Left hindlimb (tissue), 1 donor: ENCODE measurements at regions not wholly inside any gene's neighbourhood (a gene's known extent, or its start where the extent isn't known, plus 50 kb on each side); places are given as distances from the start of the nearest gene placed in this dataset.

Experiments
- DNase-seq: peaks from one replicate; pipeline ENCODE4 v3.0.0-alpha.2; 2018

DNA sequence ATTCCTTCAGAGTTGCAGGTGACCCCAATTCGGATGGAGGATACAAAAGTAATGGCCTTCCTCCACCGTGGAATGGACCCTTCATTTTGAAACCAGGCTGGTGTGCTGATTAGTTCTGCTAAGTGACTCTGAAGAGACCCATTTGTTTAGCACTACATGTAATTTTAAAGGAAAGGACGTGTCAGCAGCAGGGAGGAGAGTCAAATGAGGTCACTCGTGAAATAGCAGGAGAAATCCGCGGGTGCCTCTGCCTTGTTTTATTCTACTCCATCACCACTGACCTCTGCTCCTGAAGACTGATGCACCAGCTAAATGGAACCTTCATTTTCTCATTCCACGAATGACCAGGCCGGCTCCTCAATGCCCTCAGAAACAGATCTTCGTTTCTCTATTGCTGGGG is 589.2 kb downstream of the CDH11 start:
- no peak for DNase-seq

DNA sequence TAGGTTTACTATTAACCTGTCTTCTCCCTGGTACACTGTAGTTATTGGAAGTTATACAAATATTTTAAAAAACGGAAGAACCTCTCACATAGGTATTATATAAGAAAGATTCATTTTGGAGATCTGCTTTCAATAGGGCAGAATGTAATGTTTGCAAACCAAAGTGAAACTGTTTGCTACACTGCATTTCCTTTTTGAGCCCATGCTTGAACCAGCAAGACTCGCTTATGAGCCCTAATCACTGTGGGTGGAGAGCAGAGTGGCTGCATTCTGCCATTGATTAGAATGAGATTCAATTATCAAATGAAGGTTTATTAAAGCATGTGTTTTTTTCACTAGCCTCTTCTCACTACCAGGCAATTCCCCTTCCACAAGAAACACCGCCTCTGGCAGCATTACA is 589.7 kb downstream of the CDH11 start:
- DNase-seq, result no peak

DNA sequence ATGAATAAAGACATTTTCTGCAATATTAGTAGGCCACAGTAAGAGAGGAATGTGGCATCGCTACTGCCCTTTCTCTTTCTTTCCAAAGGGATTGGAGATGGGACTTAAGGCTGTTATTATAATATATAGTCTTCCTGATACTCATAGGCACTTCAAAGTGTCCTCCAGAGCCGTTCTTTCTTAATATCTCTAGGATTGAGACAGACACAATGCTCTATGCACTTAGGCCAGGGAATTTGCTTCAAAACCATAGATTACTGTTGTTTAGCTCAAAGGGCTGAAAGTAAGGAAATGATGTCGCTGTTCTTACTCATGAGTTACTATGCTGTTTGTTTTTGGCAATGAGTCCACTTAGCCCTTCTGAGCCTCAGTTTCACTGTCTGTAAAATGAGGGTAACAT is 590.5 kb downstream of the CDH11 start:
- DNase-seq, result no peak

DNA sequence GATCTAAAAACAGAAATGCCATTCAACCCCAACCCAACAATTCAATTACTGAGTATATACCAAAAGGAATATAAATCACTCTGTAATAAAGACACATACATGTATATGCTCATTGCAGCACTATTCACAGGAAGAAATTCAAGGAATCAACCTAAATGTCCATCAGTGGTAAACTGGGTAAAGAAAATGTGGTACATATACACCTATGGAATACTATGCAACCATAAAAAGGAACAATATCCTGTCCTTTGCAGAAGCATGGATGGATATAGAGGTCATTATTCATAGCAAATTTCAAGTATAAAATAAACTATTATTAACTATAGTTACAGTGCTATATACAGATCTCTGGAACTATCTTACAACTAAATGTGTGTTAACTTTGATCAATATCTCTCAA is 599.3 kb downstream of the CDH11 start:
- DNase-seq, result no peak

DNA sequence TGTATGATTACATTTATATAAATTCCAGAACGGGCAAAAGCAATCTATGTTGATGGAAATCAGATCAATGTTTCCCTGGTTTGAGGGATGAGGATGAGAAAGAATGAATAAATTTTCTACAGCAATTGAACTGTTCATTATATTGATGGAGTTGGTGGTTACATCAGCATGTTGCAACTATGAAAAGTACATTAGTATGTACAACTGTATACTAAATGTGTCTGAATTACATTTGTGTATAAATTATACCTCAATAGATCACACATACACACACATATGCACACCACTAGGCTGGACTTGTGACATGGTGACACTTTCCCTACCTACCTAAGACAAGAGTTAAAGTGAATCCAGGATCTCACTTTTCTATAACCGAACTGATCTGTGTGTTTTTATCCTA is 608.0 kb downstream of the CDH11 start:
- no peak for DNase-seq

DNA sequence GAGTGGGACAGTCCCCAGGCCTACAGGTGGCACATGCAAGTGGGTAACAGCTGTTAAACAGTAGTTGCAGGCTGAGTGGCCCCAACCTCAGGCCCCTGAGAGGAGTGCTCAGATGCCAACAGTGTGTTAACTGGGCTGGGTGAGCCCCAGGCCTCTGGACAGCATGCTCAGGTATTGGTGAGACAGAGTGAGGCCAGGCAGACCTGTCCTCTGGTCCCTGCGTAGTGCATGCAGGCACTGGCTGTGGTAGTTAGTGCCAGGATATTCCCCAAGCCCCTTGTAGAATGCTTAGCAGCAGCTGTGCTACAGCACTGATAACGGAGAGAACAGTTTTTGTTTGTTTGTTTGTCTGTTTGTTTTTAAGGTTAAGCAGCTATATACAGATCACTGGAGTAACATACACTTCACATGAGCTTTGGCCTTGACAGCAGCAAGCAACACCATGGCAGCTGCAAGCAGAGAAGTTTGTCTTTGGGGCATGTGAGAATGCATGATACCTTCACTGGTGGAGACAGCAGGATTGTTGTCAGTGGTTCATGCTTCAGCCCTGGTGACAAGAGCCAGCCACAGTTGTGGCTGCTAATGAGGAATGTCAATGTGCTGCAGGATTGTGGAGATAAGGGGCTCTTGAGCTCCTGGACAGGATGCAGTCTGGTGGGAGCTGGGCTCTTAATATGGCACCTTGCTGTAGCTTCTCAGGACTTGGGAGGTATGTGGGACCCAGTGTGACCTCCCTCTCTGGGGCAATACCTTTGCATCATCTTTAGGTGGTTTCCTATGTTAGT is 614.4 kb downstream of the CDH11 start:
- no peak for DNase-seq

DNA sequence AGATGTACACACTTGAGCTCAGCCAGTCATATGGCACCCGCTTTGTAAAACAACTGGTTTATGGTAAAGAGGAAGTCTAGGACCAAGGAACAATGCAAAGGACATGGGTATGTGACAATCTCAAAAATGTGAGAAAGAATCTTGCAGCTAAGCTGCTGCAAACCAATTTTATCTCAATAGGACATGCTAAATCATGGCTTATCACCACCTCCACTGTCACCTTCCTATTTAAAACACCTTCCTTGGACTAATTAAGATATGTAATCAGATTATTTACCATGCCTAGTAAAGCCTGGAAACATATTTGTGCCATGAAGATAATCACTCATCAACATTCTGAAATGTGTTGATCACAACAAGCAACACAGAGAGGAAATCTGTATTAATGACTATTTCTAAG is 622.7 kb downstream of the CDH11 start:
- DNase-seq, result no peak

DNA sequence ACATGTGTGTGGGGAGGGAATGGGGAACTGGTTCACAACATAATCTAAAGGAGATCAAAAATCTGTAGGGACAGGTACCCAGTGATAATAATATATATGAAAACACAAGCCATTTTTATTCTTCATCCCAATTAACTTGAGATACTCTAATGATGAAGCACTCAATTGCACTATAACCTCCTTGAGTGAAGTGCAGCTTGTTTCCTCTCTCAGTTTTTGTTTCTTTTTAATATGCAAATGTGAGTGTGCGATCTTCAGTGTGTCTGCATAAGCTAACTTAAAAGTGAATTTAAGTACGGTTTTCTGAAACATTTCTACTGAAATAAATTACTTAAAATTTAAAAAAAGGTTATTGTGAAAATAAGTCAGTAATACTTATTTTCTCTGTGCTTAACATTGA is 623.5 kb downstream of the CDH11 start:
- no peak for DNase-seq

DNA sequence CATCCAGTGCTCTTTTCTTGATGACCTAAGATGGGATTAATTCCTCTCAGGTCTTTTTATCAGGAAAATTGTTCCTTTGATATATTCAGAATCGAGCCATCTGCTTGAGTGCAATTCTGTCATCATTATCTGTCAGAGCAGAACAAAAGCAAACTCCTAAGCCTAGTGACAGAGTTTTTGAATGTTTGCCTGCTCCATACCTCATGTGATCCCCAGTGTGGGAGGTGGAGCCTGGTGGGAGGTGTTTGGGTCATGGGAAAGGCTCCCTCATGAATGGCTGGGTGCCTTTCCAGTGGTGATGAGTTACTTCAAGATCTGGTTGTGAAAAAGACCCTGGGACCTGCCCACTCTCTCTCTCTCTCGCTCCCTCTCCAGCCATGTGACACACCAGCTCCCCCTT is 628.2 kb downstream of the CDH11 start:
- DNase-seq, result no peak

DNA sequence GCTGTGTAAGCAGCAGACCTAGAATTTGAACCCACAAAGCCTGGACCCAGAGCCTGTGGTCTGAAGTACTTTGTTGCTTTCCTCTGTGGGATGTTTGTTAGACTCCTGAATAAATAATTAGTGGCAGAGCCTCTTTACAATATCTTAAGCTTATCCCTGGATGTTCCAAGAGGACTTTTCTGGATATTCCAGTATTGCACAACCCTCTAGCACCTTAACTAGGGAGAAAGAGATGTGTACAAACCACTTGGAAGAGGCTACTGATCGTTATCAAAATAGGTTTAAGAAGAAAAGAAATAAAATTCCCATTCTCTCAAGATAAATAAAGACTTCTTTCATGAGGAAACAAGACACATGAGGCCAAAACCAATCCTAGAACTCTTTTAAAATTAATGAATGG is 632.4 kb downstream of the CDH11 start:
- no peak for DNase-seq

DNA sequence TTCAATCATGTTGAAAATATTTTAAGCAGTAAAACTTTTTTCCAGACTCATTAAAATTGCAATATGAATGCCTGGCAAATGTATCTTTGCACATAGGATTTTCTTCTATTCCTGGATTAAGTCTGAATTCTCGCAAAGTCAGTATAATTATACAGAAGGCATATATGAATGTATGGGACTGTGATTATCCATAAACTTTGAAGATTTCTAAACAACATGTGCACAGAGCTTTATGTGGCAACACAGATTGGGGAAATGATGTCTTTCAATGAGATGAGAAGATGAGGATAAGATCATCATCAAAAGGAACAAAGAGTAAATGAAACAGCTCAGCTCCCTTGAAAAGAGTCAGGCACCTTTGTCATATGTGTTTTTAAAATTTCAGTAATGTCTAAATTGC is 635.3 kb downstream of the CDH11 start:
- no peak for DNase-seq

DNA sequence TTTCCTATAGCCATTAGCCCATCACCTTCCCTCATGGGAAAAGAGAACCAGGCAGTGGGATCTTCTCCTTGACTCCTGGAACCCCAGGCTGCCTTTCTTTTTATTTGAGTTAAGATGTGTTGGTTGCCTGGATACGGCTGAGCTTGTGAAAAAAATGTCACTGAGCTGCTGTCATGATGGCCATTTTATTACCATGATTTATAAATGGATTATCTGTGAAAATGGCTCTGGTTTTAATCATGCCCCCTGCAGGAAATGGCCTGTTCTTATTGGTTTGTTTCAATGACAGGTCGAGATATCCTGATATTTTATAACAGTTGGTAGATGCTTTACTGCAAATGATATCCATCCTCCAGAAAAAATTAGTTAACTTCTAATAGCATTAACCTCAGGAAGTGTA is 640.4 kb downstream of the CDH11 start:
- no peak for DNase-seq

DNA sequence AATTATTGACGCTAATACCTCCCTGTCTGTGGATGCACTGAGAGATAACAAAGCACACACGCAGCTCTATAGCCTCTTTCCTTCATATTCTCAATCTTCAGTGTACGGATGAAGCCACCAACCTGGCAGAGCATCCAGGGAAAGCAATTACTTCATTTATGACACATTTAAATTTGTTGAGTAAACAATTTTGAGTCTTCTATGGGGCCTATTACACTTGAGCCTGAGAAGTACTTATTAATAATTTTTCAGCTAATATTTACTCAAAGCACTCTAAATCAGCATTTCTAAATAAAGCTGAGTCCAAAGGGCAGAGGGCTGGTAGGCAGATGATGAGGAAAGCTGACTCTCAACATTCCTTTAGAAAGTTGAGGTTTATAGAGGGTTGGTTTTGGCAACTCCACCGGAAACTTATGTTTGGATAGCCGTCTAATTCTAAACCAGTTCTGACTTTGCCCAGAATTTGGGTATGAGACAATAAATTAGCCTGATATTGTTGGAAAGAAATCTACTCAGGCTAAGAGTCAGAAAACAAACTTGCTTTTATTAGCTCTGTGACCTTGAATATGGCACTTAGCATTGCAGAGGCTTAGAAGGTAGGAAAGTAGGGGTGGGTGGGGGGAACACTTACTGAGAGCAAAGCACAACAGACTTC is 643.5 kb downstream of the CDH11 start:
- peak; percentile 58 for DNase-seq

DNA sequence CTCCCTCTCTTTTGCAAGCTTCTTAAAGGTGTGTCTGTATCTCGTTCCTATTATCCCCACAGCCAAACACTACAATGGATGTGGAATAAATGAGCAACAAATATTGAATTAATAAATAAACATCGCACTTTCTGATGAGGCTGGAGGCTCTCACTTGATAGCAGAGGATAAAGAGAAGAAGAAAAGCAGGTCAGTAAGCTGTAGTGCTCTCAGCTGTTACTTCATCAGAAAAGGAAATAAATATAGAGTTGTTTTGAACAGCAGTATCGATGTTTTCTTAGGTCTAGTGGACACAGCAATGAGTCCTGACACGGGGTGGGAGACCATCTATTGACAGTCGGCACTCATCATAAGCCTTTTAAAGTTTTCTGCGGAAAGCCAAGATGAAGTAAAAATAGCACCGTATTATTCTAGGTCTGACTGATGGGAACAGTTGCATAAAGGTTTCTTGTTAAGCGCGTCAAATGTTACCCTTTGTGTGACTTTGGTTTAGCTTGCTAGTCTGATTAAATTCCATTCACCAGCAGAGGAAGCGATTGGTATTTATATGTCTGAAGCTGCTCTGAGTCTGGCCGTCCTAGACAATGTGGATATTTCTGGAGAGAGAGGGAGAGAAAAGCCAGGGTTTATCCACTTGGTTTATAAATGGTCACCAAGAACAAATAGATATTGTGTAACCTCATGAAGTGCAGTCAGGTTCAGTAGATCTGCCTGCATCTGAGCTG is 646.1 kb downstream of the CDH11 start:
- no peak for DNase-seq

DNA sequence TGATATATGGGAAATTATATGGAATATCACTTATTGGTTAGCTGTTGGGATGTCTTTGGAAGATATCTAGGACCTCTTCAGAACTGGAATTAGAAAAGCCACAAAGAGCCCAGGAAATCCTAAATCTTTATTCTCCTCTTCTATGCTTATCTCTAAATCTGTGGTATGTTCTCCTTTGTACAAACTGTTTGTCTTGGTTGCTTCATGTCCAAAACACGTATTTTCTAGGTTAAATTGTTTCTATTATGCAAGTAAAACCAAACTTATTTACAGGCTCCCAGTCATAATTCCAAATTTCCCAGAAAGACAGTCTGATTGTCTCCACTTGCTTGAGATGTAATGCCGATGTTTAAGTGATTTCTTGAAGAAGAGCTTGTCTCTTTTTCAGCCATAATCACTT is 650.9 kb downstream of the CDH11 start:
- DNase-seq, result no peak

DNA sequence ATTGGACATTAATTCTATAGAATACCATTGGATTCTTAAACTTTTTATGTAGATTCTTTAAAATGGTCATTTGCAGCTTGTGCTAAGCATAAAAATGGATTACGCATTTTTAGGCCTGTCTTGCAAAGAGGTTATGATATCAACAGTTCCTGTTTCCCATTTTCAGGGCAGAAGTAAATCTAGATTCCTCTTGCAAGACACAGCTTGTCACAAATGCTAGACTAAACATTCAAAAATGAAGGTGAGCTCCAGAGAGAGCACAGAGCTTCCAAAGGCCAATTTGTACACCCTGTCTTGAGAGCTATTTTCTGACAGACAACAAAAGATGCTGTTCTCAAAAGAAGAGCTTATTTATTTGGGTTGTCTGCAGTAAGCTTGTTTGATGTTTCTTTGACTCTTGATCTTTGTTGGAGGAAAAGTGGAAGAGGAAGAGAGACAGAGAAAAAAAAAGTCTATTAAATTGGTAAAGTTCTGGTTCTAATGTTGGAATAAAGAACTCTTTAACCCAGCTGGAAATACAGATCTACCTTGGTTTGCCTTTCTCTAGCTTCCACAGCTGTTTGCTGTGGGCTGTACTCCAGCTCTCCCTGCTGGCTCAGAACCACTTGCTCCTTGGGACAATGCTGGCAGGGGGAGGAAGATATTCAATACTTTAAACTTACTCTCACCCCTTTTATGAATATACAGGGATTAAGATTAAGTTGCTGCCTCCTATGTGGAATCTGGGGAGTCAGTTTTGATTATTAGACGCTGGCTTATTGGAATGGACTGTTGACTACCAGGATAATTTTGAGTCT is 651.8 kb downstream of the CDH11 start:
- DNase-seq, result peak; percentile 64

DNA sequence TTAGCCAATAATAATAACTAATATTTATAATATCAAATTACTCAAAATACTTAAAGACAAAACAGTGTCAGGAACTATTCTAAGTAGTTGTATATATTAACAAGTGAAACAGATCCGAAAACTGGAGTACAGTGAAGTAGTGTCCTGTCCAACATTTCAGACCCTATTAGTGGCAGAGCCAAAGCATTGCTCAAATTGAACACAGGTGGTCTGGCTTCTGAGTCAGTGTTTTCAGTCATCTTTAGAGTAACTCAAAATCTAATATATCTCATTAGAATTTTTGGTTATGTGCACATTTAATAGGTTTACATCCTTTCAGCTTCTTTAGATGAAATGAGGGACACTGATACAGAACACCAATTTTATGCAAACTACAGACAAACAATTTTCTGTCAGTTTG is 652.5 kb downstream of the CDH11 start:
- no peak for DNase-seq

DNA sequence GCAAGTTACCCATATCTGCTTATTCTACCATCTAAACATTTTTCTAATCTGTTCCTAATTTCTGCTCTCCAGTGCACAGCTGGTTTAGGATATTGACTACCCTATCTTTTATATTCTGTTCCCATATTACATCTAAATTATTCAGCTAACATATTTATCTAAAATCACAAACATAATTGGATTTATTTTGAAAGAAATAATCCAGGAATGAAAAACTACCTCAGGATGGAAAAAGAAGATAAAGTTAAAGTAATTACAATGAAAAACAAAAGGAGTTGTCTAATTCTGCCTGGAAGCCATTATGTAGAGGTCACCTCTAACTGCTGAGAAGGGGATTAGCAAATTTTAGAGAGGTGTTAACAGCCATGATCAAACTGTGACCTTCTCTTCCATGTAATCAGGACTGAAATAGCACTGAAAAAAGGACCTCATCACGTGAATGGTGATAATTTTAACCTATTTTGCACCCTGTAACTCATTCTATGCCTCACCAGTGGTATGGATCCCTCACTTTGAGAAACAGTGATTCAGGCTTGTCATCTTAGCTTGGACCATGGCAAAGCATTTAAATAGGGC is 653.3 kb downstream of the CDH11 start:
- DNase-seq, result no peak

DNA sequence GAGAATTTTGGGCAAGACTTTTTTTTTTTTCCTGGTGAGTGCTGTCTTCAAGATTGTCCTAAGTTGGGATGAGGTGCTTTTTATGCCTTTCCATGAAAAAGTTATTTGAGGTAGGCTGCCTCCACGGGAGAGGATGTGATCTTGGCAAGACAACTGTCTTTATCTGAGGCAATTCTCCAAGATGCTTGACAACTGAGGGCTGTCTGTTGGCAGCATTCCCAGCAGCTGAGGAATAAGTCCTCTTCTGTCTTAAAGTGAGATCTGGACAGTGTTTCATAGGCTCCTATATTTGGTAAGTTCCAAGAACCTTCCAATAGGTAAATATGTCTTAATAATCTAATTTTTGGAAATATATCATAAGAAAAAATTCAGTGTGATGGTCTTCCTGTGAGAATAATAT is 662.0 kb downstream of the CDH11 start:
- DNase-seq, result no peak

DNA sequence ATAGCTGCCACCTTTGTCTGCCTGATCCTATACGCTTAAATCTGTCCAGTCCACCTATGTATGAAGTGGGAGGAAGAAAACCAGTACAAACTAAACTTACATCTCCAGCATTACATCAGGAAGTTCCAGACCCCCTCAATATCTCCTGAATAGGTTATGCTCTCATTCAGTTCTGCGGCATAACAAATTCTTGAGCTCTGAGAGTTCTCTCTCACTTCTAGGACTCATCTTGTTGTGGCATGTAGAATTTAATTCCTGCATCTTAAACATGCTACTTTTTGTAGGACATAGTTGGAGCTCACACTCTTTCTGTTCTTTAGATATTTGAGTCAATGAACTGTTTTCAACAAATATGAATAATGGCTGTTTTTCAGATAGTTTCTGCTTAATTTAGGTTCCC is 662.5 kb downstream of the CDH11 start:
- DNase-seq, result no peak

DNA sequence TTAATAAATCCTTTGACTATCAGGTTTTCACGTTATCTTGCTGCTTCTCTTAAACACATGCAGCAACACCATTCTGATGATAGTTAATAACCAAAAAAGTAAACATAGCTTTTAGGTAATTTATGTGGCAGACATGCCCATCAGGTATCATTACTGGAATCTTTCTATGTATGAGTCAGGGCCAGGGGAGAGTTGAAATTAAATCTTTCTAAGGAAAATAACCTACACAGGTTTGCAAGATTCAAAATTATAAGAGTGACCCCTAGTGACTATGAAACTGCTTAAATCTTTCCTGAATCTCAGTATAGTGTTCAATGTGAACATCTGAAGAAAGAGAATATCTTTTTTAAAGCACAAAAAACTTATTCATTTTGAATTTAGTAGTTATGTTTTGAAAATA is 666.6 kb downstream of the CDH11 start:
- DNase-seq, result no peak

DNA sequence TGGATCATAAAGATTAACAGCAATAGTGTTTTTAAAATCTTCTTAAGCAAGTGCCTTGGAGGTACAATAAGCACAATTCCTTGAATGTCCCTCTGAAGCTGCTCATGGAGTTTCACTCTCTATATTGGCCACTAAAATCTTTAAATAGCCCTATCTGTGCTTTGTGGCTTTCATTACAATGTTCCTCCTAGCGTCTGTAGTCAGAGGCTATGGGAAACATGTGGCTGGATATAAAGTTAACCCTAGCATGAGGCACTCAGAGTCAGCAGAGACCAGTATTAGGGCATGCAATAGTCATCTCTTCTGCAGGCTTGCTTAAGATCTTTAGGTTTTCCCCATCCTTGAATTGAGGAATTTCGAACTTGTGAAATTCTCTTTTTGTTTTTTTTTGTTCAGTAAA is 668.2 kb downstream of the CDH11 start:
- DNase-seq, result no peak

DNA sequence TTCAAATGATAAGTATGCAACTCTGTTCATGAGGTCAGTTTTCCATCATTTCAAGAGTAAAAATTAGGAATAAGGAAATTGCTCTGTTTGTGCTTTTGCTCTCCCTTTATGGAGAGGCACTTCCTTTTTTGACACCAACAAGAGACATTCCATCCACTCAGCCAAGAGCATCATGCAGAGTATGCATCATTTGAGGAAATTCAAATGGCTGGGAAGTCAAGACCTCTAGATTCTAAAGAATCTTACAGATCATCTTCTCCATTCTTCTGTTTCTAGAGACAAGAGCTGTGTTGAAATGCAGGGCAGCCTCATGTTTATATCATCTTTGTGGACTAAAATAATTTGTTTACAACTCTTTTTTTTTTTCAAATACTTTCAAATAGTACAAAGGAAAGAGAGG is 669.4 kb downstream of the CDH11 start:
- DNase-seq, result no peak
